GM18867 (cell line): ENCODE measurements at regions not wholly inside any gene's neighbourhood (a gene's known extent, or its start where the extent isn't known, plus 50 kb on each side); places are given as distances from the start of the nearest gene placed in this dataset.
"Not testable (repeated sequence)": the region's sequence is repeated elsewhere in the genome, so short reads cannot be mapped to it uniquely, and the experiment has no call there.

Source experiments
- ATAC-seq: cut with Tn5 transposase; IDR thresholded peaks from one replicate; pipeline ENCODE4 v1.9.1; 2021; ENCODE audit warnings: mild to moderate bottlenecking, moderate library complexity; ENCODE audit not compliant: unreplicated experiment

DNA sequence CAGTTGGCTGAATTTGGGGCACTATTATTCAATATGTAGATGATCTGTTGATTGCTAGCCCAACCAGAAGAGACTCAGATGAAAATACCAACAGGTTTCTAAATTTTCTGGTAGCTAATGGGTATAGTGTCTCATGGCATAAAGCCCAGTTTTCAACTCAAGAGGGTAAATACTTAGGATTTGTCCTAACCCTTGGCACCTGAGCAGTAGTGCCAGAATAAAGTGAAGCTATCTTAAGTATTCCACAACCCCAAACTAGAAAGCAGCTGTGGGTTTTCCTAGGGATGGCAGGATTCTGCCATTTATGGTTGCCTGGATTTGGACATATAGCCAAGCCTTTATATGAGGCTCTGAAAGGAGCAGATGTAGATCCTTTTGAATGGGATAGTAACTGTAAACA, 119.0 kb downstream of the AGTR2 start:
- ATAC-seq, result no peak

DNA sequence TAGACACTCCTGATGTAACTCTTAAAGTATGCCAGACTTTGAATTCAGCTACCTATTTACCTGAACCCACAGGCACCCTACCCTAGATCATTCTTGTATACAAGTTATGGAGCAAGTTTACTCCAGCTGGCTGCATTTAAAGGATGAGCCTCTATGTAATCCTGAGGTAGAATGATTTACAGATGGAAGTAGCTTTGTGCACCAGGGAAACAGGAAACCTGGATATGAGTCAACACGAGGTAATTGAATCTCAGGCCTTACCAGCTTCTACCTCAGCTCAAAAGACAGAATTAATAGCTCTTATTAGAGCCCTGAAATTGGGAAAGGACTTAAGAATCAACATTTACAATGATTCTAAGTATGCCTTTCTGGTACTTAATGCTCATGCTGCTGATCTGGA, 119.8 kb downstream of the AGTR2 start:
- ATAC-seq, result no peak

DNA sequence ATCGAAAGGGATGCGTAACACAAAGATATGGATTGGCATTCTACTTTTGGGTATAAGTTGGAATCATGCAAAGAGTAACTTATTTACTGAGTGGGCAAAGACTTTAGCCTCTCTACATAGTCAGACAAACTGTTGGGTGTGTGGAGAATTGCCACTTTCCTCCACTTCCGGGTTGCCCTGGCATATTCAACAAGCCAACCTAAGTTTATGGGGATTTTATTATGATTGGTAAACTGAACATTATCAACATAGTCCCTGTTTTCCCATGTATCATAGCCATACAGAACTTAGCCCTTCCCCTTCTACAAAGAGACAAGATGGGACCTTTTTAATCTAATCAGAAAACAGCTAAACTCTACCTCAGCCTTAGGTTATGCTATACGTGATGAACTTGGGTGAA, 121.6 kb downstream of the AGTR2 start:
- ATAC-seq, result no peak

DNA sequence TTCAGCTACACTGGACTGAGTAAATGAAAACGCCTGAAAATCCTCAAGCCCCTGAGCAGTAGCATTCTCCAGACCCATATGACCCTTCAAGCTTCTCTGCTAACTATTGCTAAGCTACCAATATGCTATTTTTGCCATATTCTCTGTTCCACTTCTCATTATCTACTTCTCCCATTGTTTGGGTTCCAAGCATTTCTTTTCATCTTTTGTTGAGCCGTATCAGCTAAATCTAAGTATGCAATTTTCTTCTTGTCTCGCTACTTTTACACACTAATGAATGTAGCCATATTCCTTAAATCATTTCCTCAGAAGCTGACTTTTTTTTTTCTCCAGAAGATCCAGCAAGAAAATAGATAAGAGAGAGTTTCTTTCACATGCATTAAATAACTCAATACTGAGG, 128.4 kb downstream of the AGTR2 start:
- ATAC-seq, result no peak

DNA sequence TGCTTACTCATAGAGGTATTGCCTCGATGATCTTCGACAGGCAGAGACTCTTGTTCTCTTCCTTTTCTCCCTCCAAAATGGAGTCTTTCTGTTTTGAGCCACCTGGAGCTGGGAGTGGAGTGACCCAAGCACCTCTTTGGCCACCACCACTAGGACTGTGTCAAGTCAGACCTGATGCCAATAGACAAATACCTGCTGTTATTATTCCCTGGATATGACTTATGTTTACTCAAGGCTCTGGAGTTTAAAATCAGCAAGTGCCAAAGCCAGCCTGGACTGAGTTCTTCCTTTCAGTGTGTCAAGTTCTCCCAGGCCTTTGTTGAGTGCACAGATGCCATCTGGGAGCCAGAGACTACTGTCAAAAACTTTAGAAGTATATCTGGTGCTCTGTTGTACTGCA, 130.2 kb upstream of the SLC6A14 start:
- no peak for ATAC-seq

DNA sequence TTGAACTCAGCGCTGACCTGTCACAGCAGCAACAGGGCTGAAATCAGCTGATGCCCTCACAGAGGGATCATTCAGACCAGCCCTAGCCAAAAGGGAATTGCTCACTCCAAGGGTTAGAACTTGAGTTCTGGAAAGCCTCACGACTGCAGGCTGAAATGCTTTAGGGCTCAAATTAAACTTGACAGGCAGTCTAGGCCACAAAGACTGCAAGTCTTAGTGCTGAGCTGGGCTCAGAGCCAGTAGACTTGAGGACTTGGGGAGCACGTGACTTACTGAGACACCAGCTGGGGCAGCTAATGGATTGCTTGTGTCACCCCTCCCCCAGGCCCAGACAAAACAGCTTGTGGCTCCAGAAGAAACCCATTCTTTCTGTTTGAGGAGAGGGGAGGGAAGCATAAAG, 119.0 kb upstream of the SLC6A14 start:
- ATAC-seq, result no peak

DNA sequence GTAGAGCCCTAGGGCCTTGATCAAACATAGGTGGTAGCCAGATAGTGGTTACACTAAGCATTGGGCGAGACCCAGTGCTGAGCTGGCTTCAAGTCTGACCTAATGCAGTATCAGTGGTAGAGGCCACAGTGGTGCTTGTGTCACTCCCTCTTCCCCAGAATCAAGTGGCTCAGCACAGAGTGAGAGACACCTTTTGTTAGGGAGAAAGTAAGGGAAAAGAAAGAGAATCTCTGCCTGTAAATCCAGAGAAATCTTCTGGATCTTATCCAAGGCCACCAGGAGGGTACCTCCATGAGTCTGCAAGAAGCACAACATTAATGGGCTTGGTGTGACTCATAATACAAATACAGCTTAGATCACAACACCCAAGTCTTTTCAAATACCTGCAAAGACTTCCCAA, 117.7 kb upstream of the SLC6A14 start:
- no peak for ATAC-seq

DNA sequence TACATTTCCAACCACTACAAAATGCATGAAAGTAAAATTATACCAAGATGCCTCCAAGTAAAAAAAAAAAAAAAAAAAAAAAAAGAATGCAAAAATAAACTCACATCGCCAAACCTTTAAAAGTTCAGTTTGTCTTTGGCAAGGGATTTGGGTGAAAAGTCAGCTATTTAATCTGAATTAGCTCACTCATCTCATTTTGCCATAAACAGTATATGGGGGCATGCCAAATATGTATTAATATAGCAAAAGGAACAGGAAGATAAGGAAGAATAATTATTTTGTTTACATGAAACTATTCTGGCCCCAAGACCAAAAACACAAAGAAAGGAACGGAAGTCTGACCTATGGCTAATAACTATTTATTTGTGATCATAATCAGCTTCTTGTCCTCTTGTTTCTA, 114.7 kb upstream of the SLC6A14 start:
- no peak for ATAC-seq

DNA sequence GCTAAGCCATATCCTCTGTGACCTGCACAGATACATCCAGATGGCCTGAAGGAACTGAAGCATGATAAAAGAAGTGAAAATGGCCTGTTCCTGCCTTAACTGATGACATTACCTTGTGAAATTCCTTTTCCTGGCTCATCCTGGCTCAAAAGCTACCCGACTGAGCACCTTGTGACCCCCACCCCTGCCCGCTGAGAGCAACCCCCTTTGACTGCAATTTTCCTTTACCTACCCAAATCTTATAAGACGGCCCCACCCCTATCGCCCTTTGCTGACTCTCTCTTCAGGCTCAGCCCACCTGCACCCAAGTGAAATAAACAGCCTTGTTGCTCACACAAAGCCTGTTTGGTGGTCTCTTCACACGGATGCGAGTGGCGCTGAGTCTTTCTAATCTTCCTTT, 104.4 kb upstream of the SLC6A14 start:
- not testable (repeated sequence) for ATAC-seq

DNA sequence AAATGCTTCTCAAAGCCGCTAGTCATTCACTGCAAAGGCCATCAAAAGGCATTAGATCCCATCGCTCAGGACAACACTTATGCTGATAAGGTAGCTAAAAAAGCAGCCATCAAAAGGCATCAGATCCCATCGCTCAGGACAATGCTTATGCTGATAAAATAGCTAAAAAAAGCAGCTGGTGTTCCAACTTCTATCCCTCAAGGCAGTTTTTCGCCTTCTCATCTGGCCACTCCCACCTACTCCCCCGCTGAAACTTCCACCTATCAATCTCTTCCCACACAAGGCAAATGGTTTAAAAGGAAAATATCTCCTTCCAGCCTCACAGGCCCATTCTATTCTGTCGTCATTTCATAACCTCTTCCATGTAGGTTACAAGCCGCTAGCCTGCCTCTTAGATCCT, 101.6 kb upstream of the SLC6A14 start:
- ATAC-seq, result not testable (repeated sequence)

DNA sequence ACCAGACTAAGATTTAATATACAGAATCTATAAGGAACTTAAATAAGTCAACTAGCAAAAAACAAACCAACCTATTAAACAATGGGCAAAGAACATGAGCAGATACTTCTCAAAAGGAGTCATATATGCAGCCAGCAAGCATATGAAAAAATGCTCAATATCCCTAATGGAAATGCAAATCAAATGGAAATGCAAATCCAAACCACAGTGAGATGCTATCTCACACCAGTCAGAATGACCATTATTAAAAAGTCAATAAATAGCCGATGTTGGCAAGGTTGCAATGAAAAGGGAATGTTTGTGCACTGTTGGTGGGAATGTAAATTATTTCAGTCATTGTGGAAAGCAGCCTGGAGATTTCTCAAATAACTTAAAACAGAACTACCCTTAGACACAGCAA, 97.0 kb upstream of the SLC6A14 start:
- no peak for ATAC-seq

DNA sequence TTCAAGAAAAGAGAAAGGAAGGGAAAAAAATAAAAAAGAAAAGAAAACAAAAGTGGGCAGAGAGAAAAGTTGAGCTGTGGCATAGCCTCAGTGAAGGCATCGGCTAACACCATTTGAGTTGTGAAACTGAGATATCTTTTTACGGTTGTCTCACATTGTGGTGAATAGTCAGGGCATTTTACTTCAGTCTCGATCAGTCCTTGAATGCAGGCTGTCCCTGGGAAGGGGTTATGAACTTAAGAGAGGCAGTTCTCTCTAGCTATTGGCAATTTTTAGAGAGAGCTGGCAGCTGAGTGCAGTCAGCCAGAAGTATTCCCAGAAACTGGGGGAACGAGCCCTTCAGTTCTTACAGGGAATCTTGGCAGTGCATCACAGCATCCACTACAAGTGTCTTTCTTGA, 93.5 kb upstream of the SLC6A14 start:
- no peak for ATAC-seq

DNA sequence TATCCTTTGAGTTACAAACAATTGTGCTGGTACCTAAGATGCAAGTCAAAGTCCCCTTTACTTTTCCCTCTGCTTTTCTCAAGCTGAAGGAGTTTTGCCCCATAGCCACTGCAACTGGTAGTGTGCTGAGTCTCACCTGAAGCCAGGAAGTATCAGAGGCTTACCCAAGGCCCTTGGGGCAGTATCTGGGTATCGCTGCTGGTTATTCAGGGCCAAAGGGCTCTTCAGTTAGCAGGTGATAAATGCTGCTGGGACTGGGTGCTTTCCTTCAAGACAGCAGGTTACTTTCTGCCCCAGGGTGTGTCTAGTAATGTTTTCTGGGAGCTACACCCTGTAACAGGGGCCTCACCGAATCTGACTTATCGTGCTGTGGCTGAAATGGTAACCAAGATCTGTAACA, 90.4 kb upstream of the SLC6A14 start:
- ATAC-seq, result no peak

DNA sequence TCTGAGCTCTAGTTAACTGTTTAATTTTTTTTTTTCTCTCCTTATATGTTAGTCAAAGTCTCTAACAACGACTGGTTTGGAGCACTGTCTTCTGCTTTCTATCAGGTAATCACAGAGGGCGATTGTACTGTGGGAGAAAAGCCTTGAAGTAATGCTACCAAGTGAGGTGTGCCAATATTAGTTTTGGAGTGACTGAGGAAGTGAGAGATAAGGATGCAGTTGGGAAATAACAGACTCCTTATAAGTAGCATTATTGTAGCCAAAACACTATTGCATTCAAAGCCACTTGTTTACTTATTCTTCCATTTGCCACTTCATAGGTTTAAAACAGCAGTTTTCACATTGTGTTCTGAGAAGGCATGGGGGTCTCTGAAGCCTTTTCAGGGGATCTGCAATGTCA, 79.1 kb upstream of the SLC6A14 start:
- ATAC-seq, result no peak

DNA sequence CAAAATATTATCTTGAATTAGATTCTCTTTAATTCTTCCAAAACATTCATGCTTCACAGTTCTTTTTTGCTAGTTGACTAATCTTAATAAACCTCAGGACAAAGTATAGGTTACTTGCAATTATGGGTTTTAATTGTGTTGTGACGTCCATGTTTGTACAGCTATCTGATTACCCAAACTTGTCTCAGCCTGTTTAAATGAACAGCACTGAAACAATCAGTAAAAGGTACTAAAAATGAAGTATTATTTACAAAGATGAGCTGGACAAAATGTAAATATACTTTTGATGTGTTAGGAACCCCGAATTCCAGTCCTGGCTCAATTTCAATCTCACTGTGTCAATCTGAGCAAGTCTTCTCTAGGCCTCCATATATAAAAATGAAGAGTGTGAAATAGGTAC, 57.4 kb upstream of the SLC6A14 start:
- ATAC-seq, result no peak

DNA sequence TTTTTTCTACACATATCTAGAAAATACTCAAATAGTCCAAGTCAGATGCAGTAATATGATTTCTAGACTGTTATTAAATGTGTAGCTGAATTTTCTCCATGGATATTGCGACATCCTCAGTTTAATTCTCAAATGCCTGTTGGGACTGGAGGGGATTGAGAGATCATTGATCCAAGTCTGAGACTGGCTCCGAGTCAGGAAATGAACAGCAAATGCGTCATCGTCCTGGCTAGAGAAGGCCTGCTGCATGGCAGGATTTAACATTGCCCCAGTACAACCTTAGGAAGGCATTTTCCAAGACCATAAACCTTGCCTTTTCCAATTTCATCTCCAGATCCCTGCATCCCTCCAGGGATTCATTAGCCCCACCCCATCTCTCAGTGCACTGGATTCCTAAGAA, 56.6 kb upstream of the SLC6A14 start:
- ATAC-seq, result no peak

DNA sequence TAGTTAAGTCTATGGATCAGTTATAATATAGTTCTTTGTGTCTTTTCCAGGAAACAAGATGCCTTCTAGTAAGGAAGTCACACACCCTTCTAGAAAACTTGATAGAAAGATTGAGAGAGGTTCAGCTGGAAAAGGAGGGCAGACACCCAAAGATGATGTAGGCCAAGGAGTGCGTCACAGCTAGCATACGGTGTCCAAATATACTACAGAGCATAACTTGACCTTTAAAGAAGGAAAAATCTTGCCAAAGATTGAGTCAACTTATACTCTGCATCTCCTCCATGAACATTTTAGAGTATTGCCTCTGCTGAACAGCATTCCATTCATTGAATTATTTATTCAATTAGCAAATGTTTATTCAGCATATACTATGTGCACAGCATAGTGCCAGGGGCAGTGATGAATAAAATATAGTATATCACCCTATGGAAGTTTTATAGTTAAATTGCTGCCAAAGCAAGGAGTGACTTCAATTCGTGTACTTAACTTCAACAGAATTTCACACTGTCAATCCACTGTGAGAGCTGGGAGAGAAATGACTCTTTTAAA, 51.9 kb upstream of the SLC6A14 start:
- ATAC-seq, result no peak
